DND-41 (cell line): ENCODE measurements at regions not wholly inside any gene's neighbourhood (a gene's known extent, or its start where the extent isn't known, plus 50 kb on each side); places are given as distances from the start of the nearest gene placed in this dataset.
"Not testable (repeated sequence)": the region's sequence is repeated elsewhere in the genome, so short reads cannot be mapped to it uniquely, and the experiment has no call there.

Source experiments
- ATAC-seq: fragments of 200-7000 bp; cut with Tn5 transposase; 3 replicates; pipeline ENCODE4 v1.9.1; 2021; ENCODE audit warnings: low read depth; ENCODE audit not compliant: insufficient read depth
- DNase-seq: peaks from one replicate; pipeline ENCODE4 v3.0.0-alpha.2; 2020
- H2AFZ ChIP-seq: 2 replicates; pipeline ENCODE4 v1.6.0; 2012; ENCODE audit warnings: low read depth, low read length
- H3K27ac ChIP-seq: 2 replicates; pipeline ENCODE4 v1.5.1; 2012; ENCODE audit warnings: low read length, inconsistent platforms
- H3K27me3 ChIP-seq: fragments of 200-600 bp; sonication (generic); 2 replicates; pipeline ENCODE4 v1.6.0; 2012; ENCODE audit warnings: low read length, mild to moderate bottlenecking, inconsistent platforms; ENCODE audit not compliant: insufficient read depth, poor library complexity
- H3K36me3 ChIP-seq: 2 replicates; pipeline ENCODE4 v1.5.1; 2012; ENCODE audit warnings: low read length, inconsistent platforms; ENCODE audit not compliant: insufficient read depth
- H3K4me1 ChIP-seq: 2 replicates; pipeline ENCODE4 v1.5.1; 2012; ENCODE audit warnings: mild to moderate bottlenecking, low read length; ENCODE audit not compliant: insufficient read depth
- H3K4me2 ChIP-seq: 2 replicates; pipeline ENCODE4 v1.6.0; 2012; ENCODE audit warnings: mild to moderate bottlenecking, moderate library complexity, low read length, inconsistent platforms; ENCODE audit not compliant: insufficient read depth
- H3K4me3 ChIP-seq, 2 experiments: fragments of 200-600 bp in 1 of 2; shearing (Covaris generic) in 1 of 2; 2 replicates each; pipeline ENCODE4 v1.5.1; 2012 to 2016; ENCODE audit warnings: inconsistent platforms in 2 of 2, low read length in 2 of 2, mild to moderate bottlenecking in 2 of 2, low read depth in 1 of 2, moderate library complexity in 1 of 2
- H3K79me2 ChIP-seq: 2 replicates; pipeline ENCODE4 v1.6.0; 2012; ENCODE audit warnings: low read length, inconsistent platforms; ENCODE audit not compliant: insufficient read depth
- H3K9ac ChIP-seq: 2 replicates; pipeline ENCODE4 v1.6.0; 2012; ENCODE audit warnings: low read depth, mild to moderate bottlenecking, inconsistent platforms, low read length, moderate library complexity
- H3K9me3 ChIP-seq: 2 replicates; pipeline ENCODE4 v1.5.1; 2012; ENCODE audit warnings: low read length, moderate library complexity, mild to moderate bottlenecking, inconsistent platforms; ENCODE audit not compliant: insufficient read depth, severe bottlenecking
- H4K20me1 ChIP-seq: 2 replicates; pipeline ENCODE4 v1.6.0; 2012; ENCODE audit warnings: low read length; ENCODE audit not compliant: insufficient read depth
- TF ChIP-seq, protein P1 (sequence below): IDR thresholded peaks from 2 replicates; pipeline ENCODE4 v1.5.1; 2012; ENCODE audit warnings: borderline replicate concordance, low read length, moderate library complexity, mild to moderate bottlenecking; ENCODE audit not compliant: poor library complexity, severe bottlenecking; ENCODE audit errors: extremely low read depth

GRCh38 chr12:31184667-31185066 is 111.0 kb downstream of the DDX11 start:
- not testable (repeated sequence) for H3K27me3 ChIP-seq, H3K27ac ChIP-seq, H3K9me3 ChIP-seq, H3K4me1 ChIP-seq, DNase-seq, ATAC-seq, H2AFZ ChIP-seq, H3K36me3 ChIP-seq, H3K4me2 ChIP-seq, H3K79me2 ChIP-seq, H3K9ac ChIP-seq, H3K4me3 ChIP-seq, H4K20me1 ChIP-seq

- H3K4me3 ChIP-seq, H3K9ac ChIP-seq, H3K27ac ChIP-seq, H2AFZ ChIP-seq, H3K4me2 ChIP-seq, H3K79me2 ChIP-seq, H3K4me1 ChIP-seq, H3K27me3 ChIP-seq, DNase-seq, H3K36me3 ChIP-seq, H4K20me1 ChIP-seq, ATAC-seq, H3K9me3 ChIP-seq: not testable (repeated sequence)
Observed at GRCh38 chr12:31192689-31193088, 119.0 kb downstream of the DDX11 start.

- not testable (repeated sequence) for H3K27ac ChIP-seq, H3K9me3 ChIP-seq, H3K4me3 ChIP-seq, ATAC-seq, H3K27me3 ChIP-seq, H3K36me3 ChIP-seq, DNase-seq, H3K9ac ChIP-seq, H2AFZ ChIP-seq, H4K20me1 ChIP-seq, H3K79me2 ChIP-seq, H3K4me2 ChIP-seq, H3K4me1 ChIP-seq
Observed at GRCh38 chr12:31195620-31196019, 122.0 kb downstream of the DDX11 start.

GRCh38 chr12:31199476-31199875 is 125.8 kb downstream of the DDX11 start:
- H2AFZ ChIP-seq, H3K9ac ChIP-seq, H4K20me1 ChIP-seq, DNase-seq, H3K27ac ChIP-seq, H3K36me3 ChIP-seq, H3K79me2 ChIP-seq, H3K27me3 ChIP-seq, H3K4me1 ChIP-seq, H3K4me2 ChIP-seq, ATAC-seq, H3K4me3 ChIP-seq, H3K9me3 ChIP-seq: not testable (repeated sequence)

- H2AFZ ChIP-seq = no peak overlapping the region
- TF ChIP-seq, protein P1, sequence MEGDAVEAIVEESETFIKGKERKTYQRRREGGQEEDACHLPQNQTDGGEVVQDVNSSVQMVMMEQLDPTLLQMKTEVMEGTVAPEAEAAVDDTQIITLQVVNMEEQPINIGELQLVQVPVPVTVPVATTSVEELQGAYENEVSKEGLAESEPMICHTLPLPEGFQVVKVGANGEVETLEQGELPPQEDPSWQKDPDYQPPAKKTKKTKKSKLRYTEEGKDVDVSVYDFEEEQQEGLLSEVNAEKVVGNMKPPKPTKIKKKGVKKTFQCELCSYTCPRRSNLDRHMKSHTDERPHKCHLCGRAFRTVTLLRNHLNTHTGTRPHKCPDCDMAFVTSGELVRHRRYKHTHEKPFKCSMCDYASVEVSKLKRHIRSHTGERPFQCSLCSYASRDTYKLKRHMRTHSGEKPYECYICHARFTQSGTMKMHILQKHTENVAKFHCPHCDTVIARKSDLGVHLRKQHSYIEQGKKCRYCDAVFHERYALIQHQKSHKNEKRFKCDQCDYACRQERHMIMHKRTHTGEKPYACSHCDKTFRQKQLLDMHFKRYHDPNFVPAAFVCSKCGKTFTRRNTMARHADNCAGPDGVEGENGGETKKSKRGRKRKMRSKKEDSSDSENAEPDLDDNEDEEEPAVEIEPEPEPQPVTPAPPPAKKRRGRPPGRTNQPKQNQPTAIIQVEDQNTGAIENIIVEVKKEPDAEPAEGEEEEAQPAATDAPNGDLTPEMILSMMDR = no peak
- H4K20me1 ChIP-seq = no peaks in the 10 kb centered on the region
Observed at GRCh38 chr12:31201382-31201781, 124.6 kb downstream of the SINHCAF start.

More at GRCh38 chr12:31201382-31201781, 124.6 kb downstream of the SINHCAF start:
- Histone ChIP-seq H3K79me2 (no peaks in the 10 kb centered on the region), H3K4me3 (no peak overlapping the region), H3K36me3 (no peaks in the 10 kb centered on the region), H3K27ac (no peak overlapping the region), H3K4me1 (no peaks in the 10 kb centered on the region), H3K27me3 (peaks cover 3% of the 10 kb centered on the region), H3K9ac (no peak overlapping the region), H3K4me2 (no peak overlapping the region), H3K9me3 (no peaks in the 10 kb centered on the region)
- DNase-seq (no peak), ATAC-seq (no peak)
